Omental fat pad (tissue), 3 donors: ENCODE measurements at regions not wholly inside any gene's neighbourhood (a gene's known extent, or its start where the extent isn't known, plus 50 kb on each side); places are given as distances from the start of the nearest gene placed in this dataset.

Source experiments
- ATAC-seq: fragments of 150-250 bp; one replicate; pipeline ENCODE4 v1.9.1; 2016; ENCODE audit warnings: mild to moderate bottlenecking, moderate library complexity; ENCODE audit not compliant: low FRiP score
- DNase-seq: peaks from one replicate; pipeline ENCODE4 v3.0.0-alpha.2; 2019; ENCODE audit warnings: low spot score
- TF ChIP-seq, protein P1 (sequence below), 3 donors: fragments of 450-650 bp; IDR thresholded peaks; one replicate each; pipeline ENCODE4 v1.5.1; 2016 to 2017; ENCODE audit warnings: antibody characterized with exemption in 3 of 3, mild to moderate bottlenecking in 3 of 3, moderate library complexity in 2 of 3

- DNase-seq: no peak
- TF ChIP-seq, protein P1, sequence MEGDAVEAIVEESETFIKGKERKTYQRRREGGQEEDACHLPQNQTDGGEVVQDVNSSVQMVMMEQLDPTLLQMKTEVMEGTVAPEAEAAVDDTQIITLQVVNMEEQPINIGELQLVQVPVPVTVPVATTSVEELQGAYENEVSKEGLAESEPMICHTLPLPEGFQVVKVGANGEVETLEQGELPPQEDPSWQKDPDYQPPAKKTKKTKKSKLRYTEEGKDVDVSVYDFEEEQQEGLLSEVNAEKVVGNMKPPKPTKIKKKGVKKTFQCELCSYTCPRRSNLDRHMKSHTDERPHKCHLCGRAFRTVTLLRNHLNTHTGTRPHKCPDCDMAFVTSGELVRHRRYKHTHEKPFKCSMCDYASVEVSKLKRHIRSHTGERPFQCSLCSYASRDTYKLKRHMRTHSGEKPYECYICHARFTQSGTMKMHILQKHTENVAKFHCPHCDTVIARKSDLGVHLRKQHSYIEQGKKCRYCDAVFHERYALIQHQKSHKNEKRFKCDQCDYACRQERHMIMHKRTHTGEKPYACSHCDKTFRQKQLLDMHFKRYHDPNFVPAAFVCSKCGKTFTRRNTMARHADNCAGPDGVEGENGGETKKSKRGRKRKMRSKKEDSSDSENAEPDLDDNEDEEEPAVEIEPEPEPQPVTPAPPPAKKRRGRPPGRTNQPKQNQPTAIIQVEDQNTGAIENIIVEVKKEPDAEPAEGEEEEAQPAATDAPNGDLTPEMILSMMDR (IDR thresholded peaks at IDR 0.05): no peak
- no peak for ATAC-seq
These were observed 362.6 kb downstream of the CD109 start for GRCh38 chr6:74058606-74059005.

DNA sequence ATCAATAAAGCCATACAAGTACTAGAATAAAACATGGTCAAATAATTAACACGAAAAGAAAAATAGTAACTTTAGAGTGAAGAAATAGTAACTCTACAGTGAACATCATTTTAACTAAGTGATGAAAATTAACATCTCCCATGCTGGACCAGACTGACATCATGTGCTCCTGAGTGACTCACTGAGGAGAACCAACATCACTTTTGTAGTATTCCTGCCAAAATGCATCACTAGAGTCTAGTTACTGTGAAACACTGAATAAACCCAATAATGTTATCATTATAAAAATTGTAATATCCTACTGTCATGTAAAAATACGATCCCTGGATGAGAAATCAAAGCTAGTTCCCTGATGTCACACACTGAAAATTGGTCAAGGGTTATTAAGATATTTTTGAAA is 361.3 kb downstream of the CD109 start:
- no peak for ATAC-seq
- TF ChIP-seq, protein P1 (IDR thresholded peaks at IDR 0.05): no peak
- no peak for DNase-seq

- ATAC-seq (no peak), DNase-seq (no peak)
- TF ChIP-seq, protein P1 (IDR thresholded peaks at IDR 0.05): no peak
These were observed 358.2 kb downstream of the CD109 start for GRCh38 chr6:74054190-74054589.

- TF ChIP-seq, protein P1 (IDR thresholded peaks at IDR 0.05): no peak
These were observed 354.9 kb downstream of the CD109 start for GRCh38 chr6:74050921-74051320.

GRCh38 chr6:74048387-74048786 is 352.4 kb downstream of the CD109 start:
- TF ChIP-seq, protein P1 (IDR thresholded peaks at IDR 0.05): no peak
- ATAC-seq: no peak
- DNase-seq: no peak

More at GRCh38 chr6:74050921-74051320, 354.9 kb downstream of the CD109 start:
- DNase-seq: no peak
- no peak for ATAC-seq

DNA sequence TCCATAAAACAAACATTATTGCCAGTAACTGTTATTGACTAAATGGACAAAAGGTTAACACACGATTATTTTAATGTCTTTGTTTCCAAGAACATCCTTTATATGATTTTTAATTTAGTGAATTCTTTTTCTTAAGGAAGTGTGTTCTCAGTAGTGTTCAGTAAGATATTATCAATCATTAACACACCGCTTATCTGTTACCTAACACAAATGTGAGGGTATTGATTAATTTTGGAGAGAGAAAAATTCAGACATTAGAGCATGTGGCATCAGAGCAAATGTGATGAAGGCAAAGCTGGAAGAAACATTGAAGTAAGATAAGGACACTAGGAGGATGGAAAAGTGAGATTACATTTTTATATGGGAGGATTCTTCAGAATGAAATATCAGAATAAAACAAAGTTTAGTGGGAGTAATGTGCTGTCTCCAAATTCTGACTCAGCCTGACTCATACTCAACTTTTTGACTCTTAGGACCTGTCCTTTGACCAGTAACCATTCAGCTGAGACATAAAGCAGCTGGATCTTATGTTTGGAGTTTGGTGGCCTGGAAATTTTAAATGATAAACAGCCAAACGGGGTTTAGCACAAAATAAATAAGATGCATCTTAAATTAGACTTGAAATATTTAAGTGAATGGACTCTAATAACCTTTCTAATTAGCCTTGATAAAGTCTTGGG is 348.6 kb downstream of the CD109 start:
- ATAC-seq (peak; percentile 88), DNase-seq (no peak)
- TF ChIP-seq, protein P1 (IDR thresholded peaks at IDR 0.05): no peak

DNA sequence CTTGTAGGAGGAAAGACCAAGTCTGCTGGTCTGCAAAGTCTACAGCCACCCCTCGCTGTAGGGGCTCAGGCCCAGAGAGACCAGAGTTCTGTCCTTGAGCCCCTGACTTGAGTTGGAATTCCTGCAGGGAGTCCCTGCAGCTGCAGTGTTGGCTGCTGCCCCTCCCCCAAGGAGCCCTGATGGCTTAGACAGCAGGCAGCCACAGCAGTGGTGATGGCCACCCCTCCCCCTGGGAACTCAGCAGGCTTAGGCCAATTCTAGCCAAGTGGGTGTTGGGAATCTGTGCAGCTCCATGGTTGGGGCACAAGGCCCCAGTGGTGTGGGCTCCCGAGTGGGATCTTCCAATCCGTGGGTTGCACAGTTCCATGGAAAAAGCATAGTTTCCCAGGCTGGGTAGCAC is 345.4 kb downstream of the CD109 start:
- no peak for ATAC-seq
- TF ChIP-seq, protein P1 (IDR thresholded peaks at IDR 0.05): no peak
- DNase-seq: no peak
